Spleen (tissue), 11 donors: ENCODE measurements at regions not wholly inside any gene's neighbourhood (a gene's known extent, or its start where the extent isn't known, plus 50 kb on each side); places are given as distances from the start of the nearest gene placed in this dataset.

Experiments used
- DNase-seq: peaks from one replicate; pipeline ENCODE4 v3.0.0-alpha.2; 2020
- H3K27ac ChIP-seq, 8 donors: fragments of 200-600 bp; sonication (generic) in 7 of 8; 1 replicate in 4 of 8; 2 replicates in 4 of 8; pipeline versions ENCODE4 v1.5.0 to v1.8.0; 2016 to 2021; ENCODE audit warnings: inconsistent platforms in 4 of 8, mild to moderate bottlenecking in 4 of 8, moderate library complexity in 1 of 8
- H3K27me3 ChIP-seq, 7 donors: fragments of 200-600 bp; sonication (generic) in 6 of 7; replicated peaks in 1 of 7; 1 replicate in 4 of 7; 2 replicates in 3 of 7; pipeline versions ENCODE4 v1.5.0 to v1.8.0; 2016 to 2021; ENCODE audit warnings: inconsistent platforms in 3 of 7, mild to moderate bottlenecking in 1 of 7
- H3K36me3 ChIP-seq, 6 donors: fragments of 200-600 bp; sonication (generic) in 5 of 6; 1 replicate in 4 of 6; 2 replicates in 2 of 6; pipeline versions ENCODE4 v1.5.0 to v1.8.0; 2016 to 2021; ENCODE audit warnings: inconsistent platforms in 2 of 6
- H3K4me1 ChIP-seq, 6 donors: fragments of 200-600 bp; sonication (generic) in 5 of 6; 1 replicate in 3 of 6; 2 replicates in 3 of 6; pipeline versions ENCODE4 v1.5.0 to v1.8.0; 2016 to 2021; ENCODE audit warnings: inconsistent platforms in 3 of 6
- H3K4me3 ChIP-seq, 8 donors: fragments of 200-600 bp; sonication (generic) in 7 of 8; 1 replicate in 4 of 8; 2 replicates in 4 of 8; pipeline versions ENCODE4 v1.5.0 to v1.8.0; 2016 to 2021; ENCODE audit warnings: inconsistent platforms in 4 of 8, mild to moderate bottlenecking in 4 of 8, moderate library complexity in 2 of 8
- H3K9me3 ChIP-seq, 8 donors: fragments of 200-600 bp; sonication (generic) in 7 of 8; 1 replicate in 4 of 8; 2 replicates in 4 of 8; pipeline versions ENCODE4 v1.5.0 to v1.8.0; 2016 to 2021; ENCODE audit warnings: inconsistent platforms in 4 of 8
- CTCF ChIP-seq, 11 experiments: fragments of 200-600 bp in 7 of 11; fragments of 450-650 bp in 4 of 11; sonication (generic) in 4 of 11; IDR thresholded peaks in 8 of 11; conservative IDR thresholded peaks in 3 of 11; 1 replicate in 7 of 11; 2 replicates in 4 of 11; pipeline versions ENCODE4 v1.4.0 to v1.8.0; 2016 to 2021; ENCODE audit warnings: antibody characterized with exemption in 11 of 11, inconsistent platforms in 4 of 11, mild to moderate bottlenecking in 1 of 11
- POLR2A ChIP-seq, 3 donors: fragments of 450-650 bp; IDR thresholded peaks; one replicate each; pipeline ENCODE4 v1.5.1; 2017; ENCODE audit warnings: antibody characterized with exemption in 3 of 3, mild to moderate bottlenecking in 1 of 3
- POLR2AphosphoS5 ChIP-seq, 3 donors: sonication (generic); formaldehyde crosslinking; IDR thresholded peaks; one replicate each; pipeline ENCODE4 v1.5.1; 2017; ENCODE audit warnings: antibody characterized with exemption in 3 of 3
- WGBS, 5 donors: extraction: QIAGEN DNeasy Blood & Tissue Kit in 3 of 5; methylation state at CpG; one replicate each; pipeline versions ENCODE4 v1.1.5 to v1.1.7; 2013 to 2018; 5-methylcytosine and 5-hydroxymethylcytosine counted together
- intact Hi-C: fragments of 100-400 bp; cut with DNase I; formaldehyde crosslinking; loops from one replicate; pipeline ENCODE4 v1.15.0; 2023; ENCODE audit warnings: low total_unique reads
- donor health status: healthy with polysubstance abuse.
- donor health status: DM: no; HTN: no; CAD: no; lungs with moderate emphysema.
- donor health status: DM: no; HTN: no; CAD: no.
- donor health status: Bipolar disorder and iron deficiency.
- donor health status: healthy.
- donor health status: DM: no; HTN: no; CAD: no.
- donor health status: DM: yes; HTN: yes; CAD: no.

DNA sequence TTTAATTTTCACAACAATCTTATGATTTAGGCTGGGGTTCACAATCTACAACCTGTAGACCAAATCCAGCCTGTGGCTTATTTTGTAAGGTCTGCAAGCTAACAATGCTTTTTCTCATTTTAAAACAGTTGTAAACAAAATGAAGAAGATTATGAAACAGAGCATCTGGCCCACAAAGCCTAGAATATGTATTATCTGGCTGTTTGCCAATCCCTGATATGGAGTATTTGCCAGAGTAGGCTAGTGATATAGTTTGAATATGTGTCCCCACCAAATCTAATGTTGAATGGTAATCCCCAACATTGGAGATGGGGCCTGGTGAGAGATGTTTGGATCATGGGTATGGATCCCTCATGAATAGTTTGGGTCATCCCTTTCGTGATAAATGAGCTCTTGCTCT, 201.8 kb downstream of the DHX35 start:
- Histone ChIP-seq H3K27me3 (peaks cover 0 to 7% (median 0%) of the 10 kb centered on the region in 7 donors), H3K4me1 (no peaks in the 10 kb centered on the region), H3K27ac (no peak overlapping the region), H3K36me3 (no peaks in the 10 kb centered on the region), H3K9me3 (no peaks in the 10 kb centered on the region), H3K4me3 (no peak overlapping the region)
- no peak for TF ChIP-seq CTCF (IDR thresholded peaks at IDR 0.05 in 8 of 11, conservative IDR thresholded peaks at IDR 0.05 in 3 of 11)
- no peak for TF ChIP-seq POLR2A (IDR thresholded peaks at IDR 0.05)
- TF ChIP-seq POLR2AphosphoS5 (IDR thresholded peaks at IDR 0.05): no peak
- intact Hi-C loops: no loop called here
- DNase-seq: no peak
- 43 to 93% (median 86%) methylated on average over 1 of the region's 1 CpG for WGBS, 5 donors

- WGBS, 5 donors: 5 to 29% (median 11%) methylated on average over 1 of the region's 1 CpG
- DNase-seq: no peak
- Histone ChIP-seq H3K4me1 (no peaks in the 10 kb centered on the region), H3K36me3 (no peaks in the 10 kb centered on the region), H3K27ac (no peak overlapping the region), H3K4me3 (no peak overlapping the region), H3K9me3 (no peaks in the 10 kb centered on the region), H3K27me3 (peaks cover 0 to 24% (median 0%) of the 10 kb centered on the region in 7 donors)
- TF ChIP-seq POLR2AphosphoS5 (IDR thresholded peaks at IDR 0.05): no peak
- TF ChIP-seq POLR2A (IDR thresholded peaks at IDR 0.05): no peak
- TF ChIP-seq CTCF (IDR thresholded peaks at IDR 0.05 in 8 of 11, conservative IDR thresholded peaks at IDR 0.05 in 3 of 11): no peak
- intact Hi-C loops: no loop called here
Measured at GRCh38 chr20:39161900-39162299, 199.8 kb downstream of the DHX35 start.

DNA sequence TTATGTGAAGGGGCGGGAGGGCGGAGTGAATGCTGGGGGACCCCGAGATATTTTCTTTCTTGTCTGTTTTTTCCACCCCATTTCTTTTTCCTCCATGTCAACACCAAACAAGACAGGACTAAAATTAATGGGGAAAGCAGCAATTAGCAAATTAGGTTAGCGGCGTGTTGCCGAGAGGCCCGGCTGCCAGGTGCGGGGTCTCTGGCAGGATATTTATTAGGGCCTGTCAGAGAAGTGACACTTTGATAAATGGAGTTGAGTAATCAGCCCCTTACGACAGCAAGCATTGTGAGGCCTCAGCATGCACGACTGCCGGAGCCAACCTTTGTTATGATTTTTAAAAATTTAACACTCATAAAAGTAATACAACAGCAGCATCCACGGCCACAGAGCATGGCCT, 193.8 kb downstream of the DHX35 start:
- Histone ChIP-seq H3K27ac (no peak overlapping the region), H3K9me3 (no peaks in the 10 kb centered on the region), H3K36me3 (no peaks in the 10 kb centered on the region), H3K4me1 (no peaks in the 10 kb centered on the region), H3K4me3 (no peak overlapping the region), H3K27me3 (peaks cover 0 to 55% (median 4%) of the 10 kb centered on the region in 7 donors)
- 14 to 25% (median 21%) methylated on average over 12 of the region's 12 CpGs for WGBS, 5 donors
- intact Hi-C loops: no loop called here
- DNase-seq: no peak
- no peak for TF ChIP-seq POLR2AphosphoS5 (IDR thresholded peaks at IDR 0.05)
- no peak for TF ChIP-seq POLR2A (IDR thresholded peaks at IDR 0.05)
- no peak for TF ChIP-seq CTCF (IDR thresholded peaks at IDR 0.05 in 8 of 11, conservative IDR thresholded peaks at IDR 0.05 in 3 of 11)

GRCh38 chr20:39152742-39153141, 190.6 kb downstream of the DHX35 start:
- Histone ChIP-seq H3K27me3 (peaks cover 0 to 45% (median 4%) of the 10 kb centered on the region in 7 donors), H3K36me3 (no peaks in the 10 kb centered on the region), H3K4me3 (no peak overlapping the region), H3K4me1 (no peaks in the 10 kb centered on the region), H3K27ac (no peak overlapping the region), H3K9me3 (no peaks in the 10 kb centered on the region)
- no peak for DNase-seq
- intact Hi-C loops: no loop called here
- TF ChIP-seq CTCF (IDR thresholded peaks at IDR 0.05 in 8 of 11, conservative IDR thresholded peaks at IDR 0.05 in 3 of 11) (no peak), POLR2AphosphoS5 (IDR thresholded peaks at IDR 0.05) (no peak), POLR2A (IDR thresholded peaks at IDR 0.05) (no peak)
- 79 to 100% (median 94%) methylated on average over 1 of the region's 1 CpG for WGBS, 5 donors
